Pancreas (tissue), 10 donors: ENCODE measurements at regions not wholly inside any gene's neighbourhood (a gene's known extent, or its start where the extent isn't known, plus 50 kb on each side); places are given as distances from the start of the nearest gene placed in this dataset.

Source experiments
- ATAC-seq, 4 donors: fragments of 200-7000 bp; cut with Tn5 transposase; one replicate each; pipeline versions ENCODE4 v1.8.0 to v1.9.1; 2020; ENCODE audit warnings: mild to moderate bottlenecking in 4 of 4, moderate library complexity in 4 of 4
- DNase-seq, 6 donors: peaks; one replicate each; pipeline ENCODE4 v3.0.0-alpha.2; 2020
- FAIRE-seq: peaks from 2 replicates; lab custom pipeline; 2012; peaks lifted over from hg19 to GRCh38; lab: Jason Lieb, UNC
- H3K27ac ChIP-seq, 4 donors: fragments of 200-600 bp; sonication (generic); 1 replicate in 3 of 4; 2 replicates in 1 of 4; pipeline versions ENCODE4 v1.5.0 to v1.8.0; 2020
- H3K27me3 ChIP-seq, 4 donors: fragments of 200-600 bp; one replicate each; pipeline ENCODE4 v1.8.0; 2021
- H3K36me3 ChIP-seq, 3 donors: fragments of 200-600 bp; sonication (generic) in 1 of 3; one replicate each; pipeline versions ENCODE4 v1.5.0 to v1.8.0; 2020 to 2021
- H3K4me1 ChIP-seq, 3 donors: fragments of 200-600 bp; one replicate each; pipeline ENCODE4 v1.8.0; 2021
- H3K4me3 ChIP-seq, 4 donors: fragments of 200-600 bp; sonication (generic) in 2 of 4; one replicate each; pipeline versions ENCODE4 v1.5.0 to v1.8.0; 2020 to 2021
- H3K9me3 ChIP-seq, 4 donors: fragments of 200-600 bp; one replicate each; pipeline ENCODE4 v1.8.0; 2021
- CTCF ChIP-seq, 4 donors: fragments of 200-600 bp; sonication (generic) in 3 of 4; IDR thresholded peaks; one replicate each; pipeline versions ENCODE4 v1.5.0 to v1.8.0; 2021; ENCODE audit warnings: antibody characterized with exemption in 4 of 4
- WGBS, 2 donors: extraction: QIAGEN DNeasy Blood & Tissue Kit; methylation state at CpG; one replicate each; pipeline ENCODE4 v1.1.7; 2013; 5-methylcytosine and 5-hydroxymethylcytosine counted together
- intact Hi-C, 3 donors: fragments of 100-400 bp; cut with DNase I; formaldehyde crosslinking; loops; one replicate each; pipeline versions ENCODE4 v1.11.1 to v1.14.2; 2022
- donor health status: healthy with polysubstance abuse.
- donor health status: DM: no; HTN: no; CAD: no; lungs with moderate emphysema.
- donor health status: DM: no; HTN: no; CAD: no.
- donor health status: control.
- donor health status: control.
- donor health status: Bipolar disorder and iron deficiency.
- donor health status: DM: yes; HTN: yes; CAD: no.
- donor health status: DM: no; HTN: no; CAD: no.
- donor health status: DM: no; HTN: no; CAD: no.
- donor health status: DM: yes; HTN: yes; CAD: no.

DNA sequence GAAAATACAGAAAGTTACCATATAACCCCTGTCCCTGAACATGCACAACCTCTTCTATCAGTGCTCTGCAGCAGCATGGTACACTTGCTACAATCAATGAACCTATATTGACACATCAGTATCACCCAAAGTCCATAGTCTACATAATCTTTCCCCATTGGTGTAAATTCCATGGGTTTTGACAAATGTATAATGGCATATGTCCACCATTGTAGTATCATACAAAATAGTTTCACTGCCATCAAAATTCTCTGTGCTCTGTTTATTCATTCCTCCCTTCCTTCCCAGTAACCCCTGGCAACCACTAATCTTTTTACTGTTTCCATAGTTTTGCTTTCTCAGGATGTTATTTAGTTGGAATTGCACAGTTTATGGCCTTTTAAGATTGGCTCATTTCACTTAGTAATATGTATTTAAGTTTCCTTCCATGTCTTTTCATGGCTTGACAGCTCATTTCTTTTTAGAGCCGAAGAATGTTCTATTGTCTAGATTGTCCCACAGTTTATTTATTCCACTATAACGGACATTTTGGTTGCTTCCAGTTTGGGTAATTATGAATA is 1707.0 kb downstream of the EFNA5 start:
- TF ChIP-seq CTCF (IDR thresholded peaks at IDR 0.05) = no peak
- Histone ChIP-seq H3K36me3 (no peaks in the 10 kb centered on the region), H3K4me3 (no peak overlapping the region), H3K27me3 (no peaks in the 10 kb centered on the region), H3K27ac (no peak overlapping the region), H3K4me1 (no peaks in the 10 kb centered on the region), H3K9me3 (no peaks in the 10 kb centered on the region)
- ATAC-seq (no peak), DNase-seq (no peak), FAIRE-seq (no peak)
- intact Hi-C loops = no loop called here
- WGBS, 2 donors = 56 to 90% methylated on average over 2 of the region's 2 CpGs

DNA sequence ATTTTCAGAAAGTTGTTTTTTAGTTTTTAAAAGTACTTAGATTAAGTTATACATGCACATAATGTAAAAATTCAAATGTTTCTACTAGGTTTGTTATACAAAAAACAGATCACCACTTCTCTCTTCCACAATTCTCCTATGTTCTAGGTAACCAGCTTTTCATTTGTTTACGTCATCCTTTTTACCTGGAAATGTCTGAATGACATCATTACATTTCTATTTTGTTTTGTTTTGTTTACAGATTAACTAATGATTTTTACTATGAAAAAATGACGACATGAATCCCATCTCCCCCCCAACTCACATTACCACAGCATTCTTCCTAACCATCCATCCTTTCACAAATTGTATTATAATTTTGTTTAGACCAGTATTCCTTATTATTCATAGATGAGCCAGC is 1709.2 kb downstream of the EFNA5 start:
- no peaks in the 10 kb centered on the region for H3K4me1 ChIP-seq
- FAIRE-seq (peak; percentile 68), ATAC-seq (no peak), DNase-seq (no peak)
- no peaks in the 10 kb centered on the region for H3K36me3 ChIP-seq
- intact Hi-C loops = no loop called here
- H3K4me3 ChIP-seq = no peak overlapping the region
- TF ChIP-seq CTCF (IDR thresholded peaks at IDR 0.05) = no peak
- no peaks in the 10 kb centered on the region for H3K27me3 ChIP-seq
- H3K9me3 ChIP-seq = no peaks in the 10 kb centered on the region
- 60 to 67% methylated on average over 2 of the region's 2 CpGs for WGBS, 2 donors
- H3K27ac ChIP-seq = no peak overlapping the region

DNA sequence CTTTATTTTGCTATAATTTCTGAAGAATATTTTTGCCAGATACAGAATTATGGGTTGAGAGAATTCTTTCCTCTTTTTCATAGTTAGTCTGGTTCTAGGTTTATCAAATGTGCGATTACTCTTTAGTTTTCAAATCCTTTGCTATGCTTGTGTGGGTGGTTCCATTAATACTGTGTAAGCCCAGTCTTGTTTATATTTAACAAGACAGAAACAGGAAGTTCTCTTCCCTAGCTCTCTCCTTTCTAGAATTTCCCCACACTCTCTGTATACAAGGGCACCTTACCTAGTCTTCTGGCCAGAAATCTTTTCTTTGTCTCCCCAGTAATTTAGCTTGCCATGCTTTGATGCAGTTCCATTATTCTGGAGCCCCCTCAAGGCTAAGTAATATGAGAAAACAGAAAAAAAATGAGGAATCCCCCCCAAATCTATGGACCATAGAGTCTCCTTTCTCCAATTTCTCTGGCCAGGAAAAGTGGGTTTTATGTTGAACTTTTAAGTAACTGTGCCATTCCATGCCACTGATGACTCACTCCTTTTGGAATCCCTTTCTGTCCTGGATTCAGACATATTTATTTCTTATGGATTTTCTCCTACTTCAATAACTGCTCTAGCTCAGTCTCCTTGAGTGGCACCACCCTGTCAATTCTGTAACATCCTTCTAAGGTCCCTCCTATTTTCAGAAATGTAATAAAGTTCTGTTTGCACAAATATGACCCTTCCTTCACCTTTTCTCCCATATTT is 1714.1 kb downstream of the EFNA5 start:
- FAIRE-seq (no peak), DNase-seq (no peak), ATAC-seq (no peak)
- intact Hi-C loops = no loop called here
- H3K27me3 ChIP-seq = no peaks in the 10 kb centered on the region
- 75 to 77% methylated on average over 1 of the region's 1 CpG for WGBS, 2 donors
- no peak for TF ChIP-seq CTCF (IDR thresholded peaks at IDR 0.05)
- no peak overlapping the region for H3K27ac ChIP-seq
- H3K36me3 ChIP-seq = no peaks in the 10 kb centered on the region
- H3K9me3 ChIP-seq = no peaks in the 10 kb centered on the region
- no peaks in the 10 kb centered on the region for H3K4me1 ChIP-seq
- no peak overlapping the region for H3K4me3 ChIP-seq

- FAIRE-seq (no peak), DNase-seq (no peak), ATAC-seq (no peak)
- H3K4me3 ChIP-seq = no peak overlapping the region
- H3K27ac ChIP-seq = no peak overlapping the region
- H3K27me3 ChIP-seq = no peaks in the 10 kb centered on the region
- no peaks in the 10 kb centered on the region for H3K9me3 ChIP-seq
- intact Hi-C loops = no loop called here
- 68 to 81% methylated on average over 3 of the region's 3 CpGs for WGBS, 2 donors
- no peaks in the 10 kb centered on the region for H3K36me3 ChIP-seq
- TF ChIP-seq CTCF (IDR thresholded peaks at IDR 0.05) = no peak
- H3K4me1 ChIP-seq = no peaks in the 10 kb centered on the region
These were observed 1716.4 kb downstream of the EFNA5 start for GRCh38 chr5:105954341-105954740.

DNA sequence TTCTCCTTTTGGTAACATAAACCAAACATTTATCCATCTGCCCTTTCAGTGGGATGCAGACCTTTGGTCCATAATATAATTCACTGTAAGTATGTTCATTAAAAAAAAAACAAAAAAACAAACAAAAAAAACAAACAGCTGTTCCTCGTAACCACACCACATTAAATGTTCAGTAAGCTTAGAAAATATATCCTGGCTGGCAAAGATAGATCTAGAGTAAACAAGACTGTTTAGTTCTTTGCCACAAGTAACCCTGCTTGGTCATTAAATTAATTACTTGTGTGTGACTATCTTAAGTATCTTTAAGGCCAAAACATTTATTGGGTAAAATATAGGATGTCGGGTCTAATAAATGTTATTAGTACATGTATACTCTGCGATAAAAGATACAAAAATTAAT is 1717.1 kb downstream of the EFNA5 start:
- DNase-seq (no peak), FAIRE-seq (no peak)

More for the DNA sequence above, 1717.1 kb downstream of the EFNA5 start:
- no peaks in the 10 kb centered on the region for H3K9me3 ChIP-seq
- no peak overlapping the region for H3K4me3 ChIP-seq
- TF ChIP-seq CTCF (IDR thresholded peaks at IDR 0.05) = no peak
- no peaks in the 10 kb centered on the region for H3K36me3 ChIP-seq
- H3K4me1 ChIP-seq = no peaks in the 10 kb centered on the region
- no peak overlapping the region for H3K27ac ChIP-seq
- WGBS, 2 donors = 78 to 86% methylated on average over 3 of the region's 3 CpGs
- no peaks in the 10 kb centered on the region for H3K27me3 ChIP-seq
- no peak for ATAC-seq
- intact Hi-C loops = no loop called here
